B cell (primary cell): ENCODE measurements at regions not wholly inside any gene's neighbourhood (a gene's known extent, or its start where the extent isn't known, plus 50 kb on each side); places are given as distances from the start of the nearest gene placed in this dataset.

Experiments
- CTCF ChIP-seq: fragments of 200-600 bp; IDR thresholded peaks from one replicate; pipeline ENCODE4 v1.8.0; 2022; ENCODE audit warnings: antibody characterized with exemption, mild to moderate bottlenecking
- EZH2 ChIP-seq: IDR thresholded peaks from 2 replicates; pipeline ENCODE4 v1.6.1; 2012; ENCODE audit warnings: borderline replicate concordance, low read depth, mild to moderate bottlenecking, moderate library complexity, low read length; ENCODE audit not compliant: insufficient read depth, poor library complexity, severe bottlenecking

- TF ChIP-seq CTCF (no peak), EZH2 (no peak)
These were observed 637.8 kb upstream of the MEF2C start for GRCh38 chr5:89520771-89521170.
